ENCODE measurements at regions not wholly inside any gene's neighbourhood (a gene's known extent, or its start where the extent isn't known, plus 50 kb on each side); places are given as distances from the start of the nearest gene placed in this dataset.

DNA sequence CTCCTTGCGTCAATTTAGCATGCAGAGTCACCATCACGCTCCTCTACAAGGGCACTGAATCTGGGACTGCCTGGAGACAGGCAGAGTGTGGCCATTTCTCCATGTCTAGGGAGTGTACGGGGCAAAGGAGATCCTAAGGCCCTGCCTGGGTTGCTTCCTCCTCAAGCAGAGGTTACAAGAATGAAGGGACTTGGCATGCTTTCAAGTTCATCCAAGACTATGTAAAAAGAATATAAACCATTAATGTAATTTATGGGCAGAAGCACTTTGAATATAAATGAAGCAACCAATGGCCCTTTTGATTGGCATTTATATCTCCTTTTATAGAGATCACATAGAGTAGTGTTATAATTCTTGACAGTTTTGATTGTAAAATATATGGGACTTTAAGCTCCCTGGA, 137.5 kb downstream of the BTBD3 start:
- TF ChIP-seq, protein P1, sequence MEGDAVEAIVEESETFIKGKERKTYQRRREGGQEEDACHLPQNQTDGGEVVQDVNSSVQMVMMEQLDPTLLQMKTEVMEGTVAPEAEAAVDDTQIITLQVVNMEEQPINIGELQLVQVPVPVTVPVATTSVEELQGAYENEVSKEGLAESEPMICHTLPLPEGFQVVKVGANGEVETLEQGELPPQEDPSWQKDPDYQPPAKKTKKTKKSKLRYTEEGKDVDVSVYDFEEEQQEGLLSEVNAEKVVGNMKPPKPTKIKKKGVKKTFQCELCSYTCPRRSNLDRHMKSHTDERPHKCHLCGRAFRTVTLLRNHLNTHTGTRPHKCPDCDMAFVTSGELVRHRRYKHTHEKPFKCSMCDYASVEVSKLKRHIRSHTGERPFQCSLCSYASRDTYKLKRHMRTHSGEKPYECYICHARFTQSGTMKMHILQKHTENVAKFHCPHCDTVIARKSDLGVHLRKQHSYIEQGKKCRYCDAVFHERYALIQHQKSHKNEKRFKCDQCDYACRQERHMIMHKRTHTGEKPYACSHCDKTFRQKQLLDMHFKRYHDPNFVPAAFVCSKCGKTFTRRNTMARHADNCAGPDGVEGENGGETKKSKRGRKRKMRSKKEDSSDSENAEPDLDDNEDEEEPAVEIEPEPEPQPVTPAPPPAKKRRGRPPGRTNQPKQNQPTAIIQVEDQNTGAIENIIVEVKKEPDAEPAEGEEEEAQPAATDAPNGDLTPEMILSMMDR (optimal IDR thresholded peaks at IDR 0.05 in 1 of 3, IDR thresholded peaks at IDR 0.05 in 1 of 3, conservative IDR thresholded peaks at IDR 0.05 in 1 of 3; ENCODE audit: extremely low read depth in 1 of 3, insufficient read depth in 2 of 3, low read length in 3 of 3): no peak
- no peak for TF ChIP-seq EZH2 (IDR thresholded peaks at IDR 0.05; ENCODE audit: low read length)
